Astrocyte (in vitro differentiated cells and primary cell): ENCODE measurements at regions not wholly inside any gene's neighbourhood (a gene's known extent, or its start where the extent isn't known, plus 50 kb on each side); places are given as distances from the start of the nearest gene placed in this dataset.

Experiments
- DNase-seq: peaks from one replicate; pipeline ENCODE4 v3.0.0-alpha.2; 2010; ENCODE audit warnings: low read depth
- FAIRE-seq: peaks from 2 replicates; lab custom pipeline; 2011; peaks lifted over from hg19 to GRCh38; lab: Jason Lieb, UNC
- H2AFZ ChIP-seq: 2 replicates; pipeline ENCODE4 v1.6.0; 2012; ENCODE audit warnings: low read depth, low read length, inconsistent platforms
- H3K27ac ChIP-seq: 2 replicates; pipeline ENCODE4 v1.5.1; 2011; ENCODE audit warnings: low read depth, low read length, inconsistent platforms
- H3K27me3 ChIP-seq: 2 replicates; pipeline ENCODE4 v1.6.0; 2011; ENCODE audit warnings: low read length, inconsistent platforms; ENCODE audit not compliant: insufficient read depth
- H3K36me3 ChIP-seq: 2 replicates; pipeline ENCODE4 v1.5.1; 2011; ENCODE audit warnings: low read length, inconsistent platforms; ENCODE audit not compliant: insufficient read depth
- H3K4me1 ChIP-seq: 2 replicates; pipeline ENCODE4 v1.5.1; 2011; ENCODE audit warnings: low read length, inconsistent platforms; ENCODE audit not compliant: insufficient read depth
- H3K4me2 ChIP-seq: 2 replicates; pipeline ENCODE4 v1.6.0; 2012; ENCODE audit warnings: low read length, inconsistent platforms
- H3K4me3 ChIP-seq: 2 replicates; pipeline ENCODE4 v1.5.1; 2011; ENCODE audit warnings: low read depth, mild to moderate bottlenecking, low read length, inconsistent platforms; ENCODE audit not compliant: insufficient read depth
- H3K79me2 ChIP-seq: 2 replicates; pipeline ENCODE4 v1.6.0; 2012; ENCODE audit warnings: mild to moderate bottlenecking, low read length, inconsistent platforms; ENCODE audit not compliant: insufficient read depth
- H3K9ac ChIP-seq: 2 replicates; pipeline ENCODE4 v1.6.0; 2012; ENCODE audit warnings: mild to moderate bottlenecking, low read length, inconsistent platforms
- H3K9me3 ChIP-seq: 2 replicates; pipeline ENCODE4 v1.5.1; 2012; ENCODE audit warnings: low read depth, mild to moderate bottlenecking, low read length, inconsistent platforms; ENCODE audit not compliant: insufficient read depth
- H4K20me1 ChIP-seq: 2 replicates; pipeline ENCODE4 v1.6.0; 2012; ENCODE audit warnings: low read length, inconsistent platforms; ENCODE audit not compliant: insufficient read depth
- H3K27ac Mint-ChIP-seq: one replicate; pipeline ENCODE4 v1.8.0; 2021; ENCODE audit warnings: mild to moderate bottlenecking, mixed read lengths; ENCODE audit not compliant: unreplicated experiment
- H3K27me3 Mint-ChIP-seq: one replicate; pipeline ENCODE4 v1.8.0; 2021; ENCODE audit warnings: low read depth, mixed read lengths; ENCODE audit not compliant: unreplicated experiment
- H3K36me3 Mint-ChIP-seq: one replicate; pipeline ENCODE4 v1.8.0; 2021; ENCODE audit warnings: low read depth, mixed read lengths; ENCODE audit not compliant: unreplicated experiment
- H3K4me1 Mint-ChIP-seq: one replicate; pipeline ENCODE4 v1.8.0; 2021; ENCODE audit warnings: low read depth, mixed read lengths; ENCODE audit not compliant: unreplicated experiment
- H3K4me3 Mint-ChIP-seq: one replicate; pipeline ENCODE4 v1.8.0; 2021; ENCODE audit warnings: mild to moderate bottlenecking, moderate library complexity, mixed read lengths; ENCODE audit not compliant: unreplicated experiment
- H3K9me3 Mint-ChIP-seq: one replicate; pipeline ENCODE4 v1.8.0; 2021; ENCODE audit warnings: mild to moderate bottlenecking, mixed read lengths; ENCODE audit not compliant: unreplicated experiment
- CTCF ChIP-seq: IDR thresholded peaks from 2 replicates; pipeline ENCODE4 v1.5.1; 2011; ENCODE audit warnings: low read depth, mild to moderate bottlenecking, inconsistent platforms, low read length, moderate library complexity; ENCODE audit not compliant: insufficient read depth
- EZH2 ChIP-seq: IDR thresholded peaks from 2 replicates; pipeline ENCODE4 v1.6.1; 2012; ENCODE audit warnings: mild to moderate bottlenecking, low read length, inconsistent platforms; ENCODE audit not compliant: insufficient read depth

GRCh38 chr6:120320481-120321162 lies 971.1 kb upstream of the MAN1A1 start:
- H3K4me3 Mint-ChIP-seq = no peak overlapping the region
- H3K36me3 Mint-ChIP-seq = no peaks in the 10 kb centered on the region
- peaks cover 4% of the 10 kb centered on the region for H3K9me3 Mint-ChIP-seq
- H3K79me2 ChIP-seq = no peaks in the 10 kb centered on the region
- DNase-seq (no peak), FAIRE-seq (no peak)
- no peaks in the 10 kb centered on the region for H4K20me1 ChIP-seq
- H3K27ac ChIP-seq = no peak overlapping the region
- H3K4me3 ChIP-seq = no peak overlapping the region
- no peaks in the 10 kb centered on the region for H3K27me3 ChIP-seq
- no peaks in the 10 kb centered on the region for H3K4me1 Mint-ChIP-seq
- no peak for TF ChIP-seq CTCF
- TF ChIP-seq EZH2 = no peak
- no peak overlapping the region for H2AFZ ChIP-seq
- no peaks in the 10 kb centered on the region for H3K4me1 ChIP-seq
- no peaks in the 10 kb centered on the region for H3K27me3 Mint-ChIP-seq
- no peak overlapping the region for H3K9ac ChIP-seq
- H3K36me3 ChIP-seq = no peaks in the 10 kb centered on the region
- H3K4me2 ChIP-seq = no peak overlapping the region
- no peak overlapping the region for H3K27ac Mint-ChIP-seq
- H3K9me3 ChIP-seq = no peaks in the 10 kb centered on the region

GRCh38 chr6:120304223-120304622 lies 954.7 kb upstream of the MAN1A1 start:
- H3K4me3 ChIP-seq = no peak overlapping the region
- H3K36me3 Mint-ChIP-seq = no peaks in the 10 kb centered on the region
- no peaks in the 10 kb centered on the region for H4K20me1 ChIP-seq
- H3K9me3 ChIP-seq = no peaks in the 10 kb centered on the region
- DNase-seq (no peak), FAIRE-seq (no peak)
- H3K4me3 Mint-ChIP-seq = no peak overlapping the region
- no peak overlapping the region for H3K9ac ChIP-seq
- no peak overlapping the region for H3K27ac ChIP-seq
- no peaks in the 10 kb centered on the region for H3K9me3 Mint-ChIP-seq
- no peak overlapping the region for H2AFZ ChIP-seq
- H3K4me1 ChIP-seq = no peaks in the 10 kb centered on the region
- no peaks in the 10 kb centered on the region for H3K27me3 Mint-ChIP-seq
- no peaks in the 10 kb centered on the region for H3K4me1 Mint-ChIP-seq
- no peaks in the 10 kb centered on the region for H3K79me2 ChIP-seq
- H3K4me2 ChIP-seq = no peak overlapping the region
- no peak overlapping the region for H3K27ac Mint-ChIP-seq
- H3K36me3 ChIP-seq = no peaks in the 10 kb centered on the region
- H3K27me3 ChIP-seq = no peaks in the 10 kb centered on the region
- no peak for TF ChIP-seq EZH2
- TF ChIP-seq CTCF = no peak

- no peak for DNase-seq
- no peaks in the 10 kb centered on the region for H4K20me1 ChIP-seq
- H3K27me3 ChIP-seq = no peaks in the 10 kb centered on the region
- no peaks in the 10 kb centered on the region for H3K36me3 ChIP-seq
- H3K4me2 ChIP-seq = no peak overlapping the region
- Mint-ChIP-seq H3K27me3 (no peaks in the 10 kb centered on the region), H3K36me3 (no peaks in the 10 kb centered on the region), H3K4me1 (no peaks in the 10 kb centered on the region), H3K4me3 (no peak overlapping the region), H3K9me3 (no peaks in the 10 kb centered on the region), H3K27ac (no peak overlapping the region)
- no peak overlapping the region for H3K4me3 ChIP-seq
- H3K79me2 ChIP-seq = no peaks in the 10 kb centered on the region
- no peaks in the 10 kb centered on the region for H3K9me3 ChIP-seq
- no peak for TF ChIP-seq EZH2
- TF ChIP-seq CTCF = no peak
- no peaks in the 10 kb centered on the region for H3K4me1 ChIP-seq
- no peak overlapping the region for H2AFZ ChIP-seq
- FAIRE-seq = no peak
- no peak overlapping the region for H3K27ac ChIP-seq
- H3K9ac ChIP-seq = no peak overlapping the region
These were observed 954.0 kb upstream of the MAN1A1 start for GRCh38 chr6:120303527-120303926.
